ENCODE measurements at regions not wholly inside any gene's neighbourhood (a gene's known extent, or its start where the extent isn't known, plus 50 kb on each side); places are given as distances from the start of the nearest gene placed in this dataset.

DNA sequence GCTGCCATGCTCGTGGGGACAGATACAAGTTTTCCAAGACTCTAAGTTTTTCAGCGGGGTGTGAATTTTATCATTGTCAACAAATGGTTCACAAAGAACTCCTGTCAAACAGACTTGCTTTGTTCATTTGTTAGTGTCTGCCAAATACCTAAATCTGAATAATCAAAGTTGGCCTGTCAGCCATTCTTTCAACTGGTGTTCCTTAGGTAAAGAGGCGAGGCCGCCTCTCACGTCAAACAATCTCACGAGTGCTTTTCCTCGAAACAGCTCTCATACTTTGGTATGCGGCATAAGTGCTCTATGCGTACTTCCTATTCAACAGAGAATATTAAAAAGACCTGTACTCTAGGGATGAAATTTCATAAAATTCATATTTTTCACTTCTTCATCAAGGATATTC, 51.4 kb upstream of the KANK4 start:
- in situ Hi-C loops (cut with MboI) = no loop called here
- TF ChIP-seq EZH2 (IDR thresholded peaks at IDR 0.05; ENCODE audit: insufficient read depth, poor library complexity, severe bottlenecking) (no peak), EZH2phosphoT487 (IDR thresholded peaks at IDR 0.05; ENCODE audit: insufficient read depth, low read depth) (no peak)
- no peaks in the 10 kb centered on the region for H3K79me2 ChIP-seq (ENCODE audit: insufficient read depth)
- no peaks in the 10 kb centered on the region for H3K4me1 ChIP-seq (ENCODE audit: insufficient read depth)
- no peak overlapping the region for H3K4me2 ChIP-seq (ENCODE audit: unreplicated experiment)
- no peak overlapping the region for H3K27ac ChIP-seq
- no peaks in the 10 kb centered on the region for H3K36me3 ChIP-seq (ENCODE audit: low read depth)
- H3K27me3 ChIP-seq (replicated peaks; ENCODE audit: insufficient read depth) = no peaks in the 10 kb centered on the region
- no peak for DNase-seq
- H3K9me2 ChIP-seq (ENCODE audit: insufficient read depth) = no peaks in the 10 kb centered on the region
- H2AFZ ChIP-seq = no peak overlapping the region
- no peaks in the 10 kb centered on the region; the same call in 1 of the 2 replicates for H4K20me1 ChIP-seq (ENCODE audit: insufficient read depth)
- no peaks in the 10 kb centered on the region for H3K9me3 ChIP-seq (ENCODE audit: low read depth)
- no peak overlapping the region for H3K9ac ChIP-seq
- WGBS, 2 experiments (ENCODE audit: low coverage in 1 of 2, low lambda C conversion rate in 2 of 2, missing lambda C conversion rate in 2 of 2) = 73 to 79% methylated on average over 9 of the region's 9 CpGs
- H3F3A ChIP-seq (ENCODE audit: insufficient read depth) = no peaks in the 10 kb centered on the region
- H3K4me3 ChIP-seq = no peak overlapping the region

DNA sequence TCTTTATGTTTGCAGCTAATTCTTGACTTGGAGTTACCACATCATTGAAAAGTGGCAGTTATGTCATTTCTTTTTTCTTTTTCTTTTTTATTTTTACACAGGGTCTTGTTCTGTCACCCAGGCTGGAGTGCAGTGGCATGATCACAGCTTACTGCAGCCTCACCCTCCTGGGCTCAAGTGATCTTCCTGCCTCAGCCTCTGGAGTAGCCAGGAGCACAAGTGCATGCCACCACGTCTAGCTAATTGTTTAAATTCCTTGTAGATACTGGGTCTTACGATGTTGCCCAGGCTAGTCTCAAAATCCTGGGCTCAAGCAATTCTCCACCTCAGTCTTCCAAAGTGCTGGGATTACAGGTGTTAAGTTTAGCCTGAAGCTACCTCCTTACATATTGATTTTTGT, 52.1 kb upstream of the KANK4 start:
- H3F3A ChIP-seq (ENCODE audit: insufficient read depth) = no peaks in the 10 kb centered on the region
- DNase-seq = no peak
- no peak overlapping the region for H3K4me3 ChIP-seq
- 73 to 81% methylated on average over 2 of the region's 2 CpGs for WGBS, 2 experiments (ENCODE audit: low coverage in 1 of 2, low lambda C conversion rate in 2 of 2, missing lambda C conversion rate in 2 of 2)
- in situ Hi-C loops (cut with MboI) = no loop called here
- no peaks in the 10 kb centered on the region for H3K9me2 ChIP-seq (ENCODE audit: insufficient read depth)
- H3K27me3 ChIP-seq (replicated peaks; ENCODE audit: insufficient read depth) = no peaks in the 10 kb centered on the region
- TF ChIP-seq EZH2phosphoT487 (IDR thresholded peaks at IDR 0.05; ENCODE audit: insufficient read depth, low read depth) = no peak
- no peak overlapping the region for H3K4me2 ChIP-seq (ENCODE audit: unreplicated experiment)
- no peak overlapping the region for H3K27ac ChIP-seq
- no peak overlapping the region for H3K9ac ChIP-seq
- no peaks in the 10 kb centered on the region for H3K4me1 ChIP-seq (ENCODE audit: insufficient read depth)
- H3K36me3 ChIP-seq (ENCODE audit: low read depth) = no peaks in the 10 kb centered on the region
- H4K20me1 ChIP-seq (ENCODE audit: insufficient read depth) = no peaks in the 10 kb centered on the region; the same call in 1 of the 2 replicates
- no peak overlapping the region for H2AFZ ChIP-seq
- no peaks in the 10 kb centered on the region for H3K9me3 ChIP-seq (ENCODE audit: low read depth)
- H3K79me2 ChIP-seq (ENCODE audit: insufficient read depth) = no peaks in the 10 kb centered on the region

DNA sequence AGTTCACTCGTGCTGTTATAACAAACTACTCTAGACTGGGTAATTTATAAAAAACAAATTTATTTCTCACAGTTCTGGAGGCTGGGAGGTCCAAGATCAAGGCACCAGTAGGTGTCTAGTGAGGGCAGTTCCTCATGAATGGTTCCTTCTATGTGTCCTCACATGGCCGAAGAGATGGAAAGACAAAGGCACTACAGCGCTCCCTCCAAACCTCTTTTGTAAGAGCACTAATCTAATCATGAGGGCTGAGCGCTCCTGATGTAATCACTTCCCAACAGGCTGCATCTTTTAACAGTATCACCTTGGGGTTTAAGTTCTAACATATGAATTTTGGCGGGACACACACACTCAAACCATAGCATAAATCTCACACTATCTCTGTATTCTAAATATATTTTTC, 54.0 kb upstream of the KANK4 start:
- Histone ChIP-seq H3K4me1 (ENCODE audit: insufficient read depth) (no peaks in the 10 kb centered on the region), H3K27me3 (replicated peaks; ENCODE audit: insufficient read depth) (no peaks in the 10 kb centered on the region), H3K79me2 (ENCODE audit: insufficient read depth) (no peaks in the 10 kb centered on the region), H3K27ac (no peak overlapping the region), H3K4me3 (no peak overlapping the region), H2AFZ (no peak overlapping the region), H3F3A (ENCODE audit: insufficient read depth) (no peaks in the 10 kb centered on the region), H4K20me1 (ENCODE audit: insufficient read depth) (no peaks in the 10 kb centered on the region), H3K9ac (no peak overlapping the region), H3K9me2 (ENCODE audit: insufficient read depth) (no peaks in the 10 kb centered on the region), H3K9me3 (ENCODE audit: low read depth) (no peaks in the 10 kb centered on the region), H3K36me3 (ENCODE audit: low read depth) (no peaks in the 10 kb centered on the region), H3K4me2 (ENCODE audit: unreplicated experiment) (no peak overlapping the region)
- in situ Hi-C loops (cut with MboI) = no loop called here
- TF ChIP-seq EZH2 (IDR thresholded peaks at IDR 0.05; ENCODE audit: insufficient read depth, poor library complexity, severe bottlenecking) (no peak), EZH2phosphoT487 (IDR thresholded peaks at IDR 0.05; ENCODE audit: insufficient read depth, low read depth) (no peak)
- WGBS, 2 experiments (ENCODE audit: low coverage in 1 of 2, low lambda C conversion rate in 2 of 2, missing lambda C conversion rate in 2 of 2) = 64 to 76% methylated on average over 5 of the region's 5 CpGs
- DNase-seq = no peak

DNA sequence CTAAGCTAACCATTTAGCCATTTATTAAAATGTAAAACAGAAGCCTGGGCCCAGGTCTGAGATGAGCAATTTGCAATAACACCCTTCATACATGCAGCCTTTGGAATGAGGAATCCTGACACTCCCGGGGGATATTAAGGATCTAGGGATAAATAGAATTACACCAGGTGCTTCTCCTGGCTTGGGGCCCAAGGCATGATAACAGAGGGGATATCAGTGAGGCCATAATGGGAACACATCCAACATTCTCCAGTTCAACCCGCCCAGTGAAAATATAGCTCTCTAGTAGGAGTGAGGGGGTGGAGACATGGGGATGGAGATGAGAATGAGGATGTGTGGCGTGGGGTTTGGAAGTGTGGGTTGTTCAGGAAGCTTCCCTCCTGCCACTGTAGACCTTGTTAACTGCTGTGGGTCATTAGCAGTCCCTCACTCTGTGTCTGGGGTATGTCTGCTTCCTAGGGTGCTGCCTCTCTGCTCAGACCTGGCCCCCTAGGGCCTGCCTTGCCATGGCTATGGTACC, 57.9 kb upstream of the KANK4 start:
- TF ChIP-seq EZH2 (IDR thresholded peaks at IDR 0.05; ENCODE audit: insufficient read depth, poor library complexity, severe bottlenecking) (no peak), EZH2phosphoT487 (IDR thresholded peaks at IDR 0.05; ENCODE audit: insufficient read depth, low read depth) (no peak)
- in situ Hi-C loops (cut with MboI) = no loop called here
- Histone ChIP-seq H3K79me2 (ENCODE audit: insufficient read depth) (no peaks in the 10 kb centered on the region), H3K9ac (no peak overlapping the region), H3F3A (ENCODE audit: insufficient read depth) (no peaks in the 10 kb centered on the region), H3K27me3 (replicated peaks; ENCODE audit: insufficient read depth) (no peaks in the 10 kb centered on the region), H4K20me1 (ENCODE audit: insufficient read depth) (no peaks in the 10 kb centered on the region), H3K27ac (no peak overlapping the region), H3K4me3 (no peak overlapping the region), H3K9me3 (ENCODE audit: low read depth) (no peaks in the 10 kb centered on the region), H3K4me1 (ENCODE audit: insufficient read depth) (no peaks in the 10 kb centered on the region), H3K4me2 (ENCODE audit: unreplicated experiment) (no peak overlapping the region), H3K36me3 (ENCODE audit: low read depth) (no peaks in the 10 kb centered on the region), H3K9me2 (ENCODE audit: insufficient read depth) (no peaks in the 10 kb centered on the region), H2AFZ (no peak overlapping the region)
- WGBS, 2 experiments (ENCODE audit: low coverage in 1 of 2, low lambda C conversion rate in 2 of 2, missing lambda C conversion rate in 2 of 2) = 38 to 59% methylated on average over 3 of the region's 3 CpGs
- no peak for DNase-seq

DNA sequence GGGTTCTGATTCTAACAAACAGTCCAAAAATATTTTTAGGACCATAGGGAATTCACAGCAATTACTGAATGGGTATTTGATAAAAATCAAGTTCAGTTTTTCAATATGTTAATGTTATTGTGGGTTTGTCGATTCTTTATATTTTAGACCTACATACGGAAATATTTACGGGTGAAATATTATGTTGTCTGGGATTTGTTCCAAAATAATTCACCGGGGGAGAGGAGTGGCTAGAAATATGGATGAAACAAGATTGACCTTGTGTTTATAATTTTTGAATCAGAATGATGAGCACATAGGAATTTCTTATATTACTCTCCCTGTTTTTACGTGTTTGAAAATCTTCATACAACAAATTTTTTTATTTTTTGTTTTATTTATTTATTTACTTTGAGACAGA, 56.7 kb upstream of the USP1 start:
- H3K4me1 ChIP-seq (ENCODE audit: insufficient read depth) = peaks cover 11% of the 10 kb centered on the region
- no peaks in the 10 kb centered on the region for H3K36me3 ChIP-seq (ENCODE audit: low read depth)
- H3F3A ChIP-seq (ENCODE audit: insufficient read depth) = peaks cover 8% of the 10 kb centered on the region; the same call in 1 of the 2 replicates
- WGBS, 2 experiments (ENCODE audit: low coverage in 1 of 2, low lambda C conversion rate in 2 of 2, missing lambda C conversion rate in 2 of 2) = 56 to 59% methylated on average over 5 of the region's 5 CpGs
- DNase-seq = no peak
- no peak overlapping the region for H3K4me2 ChIP-seq (ENCODE audit: unreplicated experiment)
- H2AFZ ChIP-seq = no peak overlapping the region
- H3K79me2 ChIP-seq (ENCODE audit: insufficient read depth) = no peaks in the 10 kb centered on the region
- H3K9me3 ChIP-seq (ENCODE audit: low read depth) = no peaks in the 10 kb centered on the region
- H3K9ac ChIP-seq = no peak overlapping the region
- no peak overlapping the region for H3K4me3 ChIP-seq
- H3K9me2 ChIP-seq (ENCODE audit: insufficient read depth) = no peaks in the 10 kb centered on the region
- in situ Hi-C loops (cut with MboI) = no loop called here
- H4K20me1 ChIP-seq (ENCODE audit: insufficient read depth) = no peaks in the 10 kb centered on the region
- H3K27me3 ChIP-seq (replicated peaks; ENCODE audit: insufficient read depth) = no peaks in the 10 kb centered on the region
- no peak for TF ChIP-seq EZH2phosphoT487 (IDR thresholded peaks at IDR 0.05; ENCODE audit: insufficient read depth, low read depth)
- no peak for TF ChIP-seq EZH2 (IDR thresholded peaks at IDR 0.05; ENCODE audit: insufficient read depth, poor library complexity, severe bottlenecking)
- no peak overlapping the region for H3K27ac ChIP-seq

Measured in GM23248 (cell line).